ENCODE measurements at regions not wholly inside any gene's neighbourhood (a gene's known extent, or its start where the extent isn't known, plus 50 kb on each side); places are given as distances from the start of the nearest gene placed in this dataset.

GRCh38 chr18:2410688-2411087 lies 160.6 kb downstream of the METTL4 start:
- TF ChIP-seq CTCF (IDR thresholded peaks at IDR 0.05): no peak
- TF ChIP-seq EP300 (IDR thresholded peaks at IDR 0.05): no peak
- no peak for TF ChIP-seq POLR2A (IDR thresholded peaks at IDR 0.05)

Data from stomach (tissue), 4 donors.